NCI-H2196 (cell line): ENCODE measurements at regions not wholly inside any gene's neighbourhood (a gene's known extent, or its start where the extent isn't known, plus 50 kb on each side); places are given as distances from the start of the nearest gene placed in this dataset.

ENCODE experiments used
- DNase-seq: peaks from one replicate; lab custom pipeline; 2025; ENCODE audit not compliant: unreplicated experiment; lab: John Stamatoyannopoulos, UW

DNA sequence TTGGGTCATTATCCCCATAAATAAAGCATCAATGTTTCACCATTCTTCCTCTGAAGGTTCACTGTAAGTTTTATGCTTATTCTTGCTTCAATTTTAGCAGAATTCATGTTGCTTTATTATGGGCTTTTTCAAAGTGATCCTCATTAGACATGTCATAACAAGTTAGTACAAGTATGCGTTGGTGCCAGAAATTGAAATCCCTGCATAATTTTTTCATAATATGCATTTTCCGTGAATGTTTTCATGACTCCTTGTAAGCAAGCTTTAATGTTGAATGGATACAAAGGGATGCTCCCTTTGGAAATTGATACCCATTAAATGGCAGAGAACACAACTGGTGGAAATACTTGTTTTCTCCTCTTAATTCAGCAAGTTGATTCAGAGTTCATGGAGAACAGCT lies 179.7 kb downstream of the ST6GAL2 start:
- no peak for DNase-seq

DNA sequence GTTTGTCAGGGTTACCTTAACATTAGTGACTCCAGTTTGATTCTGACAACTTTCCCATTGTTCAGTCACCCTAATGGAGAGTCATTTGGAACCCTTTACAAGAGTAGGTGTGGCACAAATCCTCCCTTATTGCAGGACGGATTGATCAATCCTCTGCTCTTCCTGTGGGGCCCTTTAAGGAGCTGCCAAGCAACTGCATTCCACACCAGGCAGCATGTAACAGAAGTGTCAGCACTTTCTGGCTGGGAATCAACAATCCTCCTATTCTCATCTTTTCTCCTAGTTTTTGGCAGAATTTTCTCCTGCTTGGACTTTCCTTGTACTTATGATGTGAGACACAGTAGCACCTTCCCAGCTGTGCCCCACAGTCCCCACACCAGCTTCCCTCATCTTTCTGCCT lies 177.8 kb downstream of the ST6GAL2 start:
- no peak for DNase-seq

- DNase-seq: no peak
Measured at GRCh38 chr2:106709229-106709628, 176.7 kb downstream of the ST6GAL2 start.

GRCh38 chr2:106719222-106719621 lies 166.7 kb downstream of the ST6GAL2 start:
- DNase-seq: no peak

DNA sequence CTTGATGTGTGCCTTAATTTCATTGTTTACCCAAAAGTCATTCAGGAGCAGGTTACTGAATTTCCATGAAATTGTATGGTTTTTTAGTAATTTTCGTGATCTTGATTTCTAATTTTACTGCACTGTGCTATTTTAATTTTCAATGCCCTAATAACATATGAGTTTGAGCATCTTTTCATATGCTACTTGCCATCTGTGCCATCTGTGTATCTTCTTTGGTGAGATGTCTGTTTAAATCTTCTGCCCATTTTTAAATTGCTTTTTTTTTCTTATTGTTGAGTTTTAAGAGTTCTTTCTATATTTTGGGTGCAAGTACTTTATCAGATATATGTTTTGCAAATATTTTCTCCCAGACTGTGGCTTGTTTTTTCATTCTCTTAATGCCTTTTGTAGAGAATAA lies 165.9 kb downstream of the ST6GAL2 start:
- no peak for DNase-seq

DNA sequence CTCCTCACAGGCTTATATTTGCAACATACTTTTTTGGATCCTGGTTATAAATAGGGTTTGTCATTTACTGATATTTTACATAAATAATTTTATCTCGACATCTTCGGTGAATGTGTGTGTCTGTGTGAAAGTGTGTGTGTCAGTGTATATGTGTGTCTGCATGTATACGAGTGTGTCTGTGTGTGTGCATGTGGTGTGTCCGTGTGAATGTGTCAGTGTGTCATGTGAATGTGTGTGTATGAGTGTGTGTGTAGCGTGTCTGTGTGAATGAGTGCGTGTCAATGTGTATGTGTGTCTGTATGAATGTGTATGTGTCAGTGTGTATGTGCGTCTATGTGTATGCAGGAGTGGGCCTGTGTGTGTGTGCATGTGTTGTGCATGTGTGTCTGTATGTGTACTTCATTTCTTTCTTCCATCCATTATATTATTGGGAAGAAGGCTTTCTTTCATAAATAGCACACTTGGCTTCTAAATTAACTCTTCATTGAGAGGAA lies 161.6 kb downstream of the ST6GAL2 start:
- DNase-seq: no peak

- no peak for DNase-seq
Measured at GRCh38 chr2:106734165-106734564, 151.8 kb downstream of the ST6GAL2 start.

DNA sequence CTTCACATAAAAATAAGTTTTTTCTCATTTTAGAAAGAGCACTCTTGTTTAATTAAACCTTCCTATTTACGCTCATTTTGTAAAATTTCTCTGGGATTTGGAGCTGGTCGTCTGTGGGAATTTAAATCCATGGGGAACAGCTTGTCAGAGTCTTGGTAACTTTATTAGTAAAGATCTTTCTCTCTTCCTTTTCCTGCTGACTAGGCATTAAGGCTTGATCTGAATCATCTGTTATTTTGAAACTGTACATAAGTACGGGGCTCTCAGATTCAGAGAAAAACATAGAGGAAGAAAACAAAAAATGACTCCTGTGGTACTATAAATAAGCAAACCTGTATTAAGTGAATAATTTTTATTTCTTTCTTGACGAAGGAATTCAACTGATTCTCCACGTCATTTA lies 150.2 kb downstream of the ST6GAL2 start:
- no peak for DNase-seq

- no peak for DNase-seq
Measured at GRCh38 chr2:106736221-106736620, 149.7 kb downstream of the ST6GAL2 start.

GRCh38 chr2:106745468-106745867 lies 140.5 kb downstream of the ST6GAL2 start:
- peak; percentile 27 for DNase-seq

- no peak for DNase-seq
Measured at GRCh38 chr2:106749823-106750222, 136.1 kb downstream of the ST6GAL2 start.
